ENCODE measurements at regions not wholly inside any gene's neighbourhood (a gene's known extent, or its start where the extent isn't known, plus 50 kb on each side); places are given as distances from the start of the nearest gene placed in this dataset.
"Not testable (repeated sequence)": the region's sequence is repeated elsewhere in the genome, so short reads cannot be mapped to it uniquely, and the experiment has no call there.

GRCh38 chr12:34219046-34219770 is 196.9 kb downstream of the ALG10 start:
- peak; percentile 81 for DNase-seq (ENCODE audit: low spot score)

- DNase-seq (ENCODE audit: low spot score): not testable (repeated sequence)
Measured at GRCh38 chr12:34220079-34220478, 197.8 kb downstream of the ALG10 start.

- no peak for DNase-seq (ENCODE audit: low spot score)
Measured at GRCh38 chr12:34223640-34224039, 201.3 kb downstream of the ALG10 start.

- not testable (repeated sequence) for DNase-seq (ENCODE audit: low spot score)
Measured at GRCh38 chr12:34226044-34226443, 203.7 kb downstream of the ALG10 start.

- not testable (repeated sequence) for DNase-seq (ENCODE audit: low spot score)
Measured at GRCh38 chr12:34228046-34228445, 205.8 kb downstream of the ALG10 start.

- not testable (repeated sequence) for DNase-seq (ENCODE audit: low spot score)
Measured at GRCh38 chr12:34229033-34229432, 206.7 kb downstream of the ALG10 start.

- DNase-seq (ENCODE audit: low spot score): no peak
Measured at GRCh38 chr12:34233618-34234017, 211.3 kb downstream of the ALG10 start.

- DNase-seq (ENCODE audit: low spot score): no peak
Measured at GRCh38 chr12:34236073-34236472, 213.8 kb downstream of the ALG10 start.

GRCh38 chr12:34244608-34245007 is 222.3 kb downstream of the ALG10 start:
- no peak for DNase-seq (ENCODE audit: low spot score)

GRCh38 chr12:34249271-34249670 is 227.0 kb downstream of the ALG10 start:
- DNase-seq (ENCODE audit: low spot score): no peak

- DNase-seq (ENCODE audit: low spot score): not testable (repeated sequence)
Measured at GRCh38 chr12:34251879-34252278, 229.6 kb downstream of the ALG10 start.

GRCh38 chr12:34253674-34254073 is 231.4 kb downstream of the ALG10 start:
- DNase-seq (ENCODE audit: low spot score): no peak

- DNase-seq (ENCODE audit: low spot score): no peak
Measured at GRCh38 chr12:34257093-34257492, 234.8 kb downstream of the ALG10 start.

- DNase-seq (ENCODE audit: low spot score): not testable (repeated sequence)
Measured at GRCh38 chr12:34262140-34262539, 239.8 kb downstream of the ALG10 start.

GRCh38 chr12:34264110-34264509 is 241.8 kb downstream of the ALG10 start:
- no peak for DNase-seq (ENCODE audit: low spot score)

- DNase-seq (ENCODE audit: low spot score): not testable (repeated sequence)
Measured at GRCh38 chr12:34273703-34274102, 251.4 kb downstream of the ALG10 start.

GRCh38 chr12:34275129-34275528 is 252.8 kb downstream of the ALG10 start:
- no peak for DNase-seq (ENCODE audit: low spot score)

GRCh38 chr12:34286483-34286882 is 264.2 kb downstream of the ALG10 start:
- no peak for DNase-seq (ENCODE audit: low spot score)

- peak; percentile 37 for DNase-seq (ENCODE audit: low spot score)
Measured at GRCh38 chr12:34286934-34287333, 264.6 kb downstream of the ALG10 start.

GRCh38 chr12:34287437-34287836 is 265.1 kb downstream of the ALG10 start:
- DNase-seq (ENCODE audit: low spot score): peak; percentile 24

- peak; percentile 60 for DNase-seq (ENCODE audit: low spot score)
Measured at GRCh38 chr12:34287986-34288962, 266.0 kb downstream of the ALG10 start.

GRCh38 chr12:34288963-34289345 is 266.7 kb downstream of the ALG10 start:
- DNase-seq (ENCODE audit: low spot score): peak; percentile 68

Data from mesenteric fat pad (tissue), 1 donor.